Fibroblast of skin of right quadriceps (primary cell): ENCODE measurements at regions not wholly inside any gene's neighbourhood (a gene's known extent, or its start where the extent isn't known, plus 50 kb on each side); places are given as distances from the start of the nearest gene placed in this dataset.
"Not testable (repeated sequence)": the region's sequence is repeated elsewhere in the genome, so short reads cannot be mapped to it uniquely, and the experiment has no call there.

Experiments
- DNase-seq: peaks from one replicate; pipeline ENCODE4 v3.0.0-alpha.2; 2013

DNA sequence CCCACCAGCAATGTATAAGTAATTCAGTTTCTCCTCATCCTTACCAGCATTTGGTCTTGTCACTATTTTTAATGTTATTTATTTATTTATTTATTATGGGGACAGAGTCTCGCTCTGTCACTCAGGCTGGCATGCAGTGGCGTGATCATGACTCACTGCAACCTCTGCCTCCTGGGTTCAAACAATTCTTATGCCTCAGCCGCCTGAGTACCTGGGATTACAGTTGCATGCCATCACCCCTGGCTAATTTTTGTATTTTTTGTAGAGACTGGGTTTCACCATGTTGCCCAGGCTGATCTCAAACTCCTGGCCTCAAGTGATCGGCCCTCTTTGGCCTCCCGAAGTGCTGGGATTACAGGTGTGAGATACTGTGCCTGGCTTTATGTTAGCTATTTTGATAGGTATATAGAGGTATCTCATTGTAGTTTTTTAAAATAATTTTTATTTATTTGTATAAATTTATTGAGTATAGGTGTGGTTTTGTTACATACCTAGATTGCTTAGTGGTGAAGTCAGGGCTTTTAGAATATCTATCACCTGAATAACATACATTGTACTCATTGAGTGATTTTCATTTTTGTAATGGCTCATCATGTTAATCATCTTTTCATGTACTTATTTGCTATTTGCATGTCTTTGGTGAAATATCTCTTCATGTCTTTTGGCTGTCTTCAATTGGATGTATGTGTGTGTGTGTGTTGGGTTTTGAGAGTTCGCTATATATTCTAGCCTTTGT is 53.3 kb downstream of the TANC2 start:
- DNase-seq = no peak

DNA sequence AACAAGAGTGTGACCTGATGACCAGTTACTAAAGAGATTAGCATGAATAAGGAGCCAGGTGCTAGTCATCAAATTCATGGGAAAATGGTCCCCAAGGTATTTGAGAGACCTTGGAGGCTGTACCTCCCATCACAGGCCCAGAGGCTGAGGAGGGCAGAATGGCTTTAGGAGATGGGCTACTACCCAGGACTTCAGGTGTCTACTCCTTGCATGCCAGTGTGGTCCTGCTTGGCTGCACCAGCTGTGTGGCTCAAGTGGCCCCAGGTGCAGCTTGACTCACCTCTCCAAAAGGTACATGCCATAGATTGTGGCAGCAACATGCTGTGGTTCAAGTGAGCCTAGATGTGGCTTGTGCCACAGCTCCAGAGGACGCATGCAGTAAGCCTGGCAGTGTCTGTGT is 56.5 kb downstream of the TANC2 start:
- no peak for DNase-seq

DNA sequence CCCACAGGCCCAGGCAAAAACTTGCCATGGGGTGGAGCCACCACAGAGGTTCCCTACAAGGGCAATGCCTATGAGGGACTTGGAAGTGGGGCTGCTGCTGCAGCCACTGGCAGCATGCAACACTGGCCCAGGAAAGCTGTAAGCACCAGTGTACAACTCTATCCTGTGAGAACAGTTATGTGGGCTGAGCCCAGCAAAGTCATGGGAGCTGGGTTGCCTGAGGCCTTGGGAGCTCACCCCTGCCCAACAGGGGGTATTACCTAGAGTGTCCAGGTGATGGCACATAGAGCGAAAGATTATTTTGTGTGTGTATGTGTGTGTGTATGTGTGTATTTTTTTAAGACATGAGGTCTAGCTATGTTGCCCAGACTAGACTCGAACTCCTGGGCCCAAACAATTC is 57.0 kb downstream of the TANC2 start:
- no peak for DNase-seq

DNA sequence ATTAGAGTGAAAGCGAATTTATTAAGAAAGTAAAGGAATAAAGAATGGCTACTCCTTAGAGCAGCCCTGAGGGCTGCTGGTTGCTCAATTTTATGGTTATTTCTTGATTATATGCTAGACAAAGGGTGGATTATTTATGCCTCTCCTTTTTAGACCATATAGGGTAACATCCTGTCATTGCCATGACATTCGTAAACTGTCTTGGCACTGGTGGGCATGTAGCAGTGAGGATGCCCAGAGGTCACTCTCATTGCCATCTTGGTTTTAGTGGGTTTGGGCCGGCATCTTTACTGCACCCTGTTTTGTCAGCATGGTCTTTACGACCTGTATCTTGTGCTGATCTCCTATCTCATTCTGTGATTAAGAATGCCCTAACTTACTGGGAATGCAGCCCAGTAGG is 58.2 kb downstream of the TANC2 start:
- no peak for DNase-seq

DNA sequence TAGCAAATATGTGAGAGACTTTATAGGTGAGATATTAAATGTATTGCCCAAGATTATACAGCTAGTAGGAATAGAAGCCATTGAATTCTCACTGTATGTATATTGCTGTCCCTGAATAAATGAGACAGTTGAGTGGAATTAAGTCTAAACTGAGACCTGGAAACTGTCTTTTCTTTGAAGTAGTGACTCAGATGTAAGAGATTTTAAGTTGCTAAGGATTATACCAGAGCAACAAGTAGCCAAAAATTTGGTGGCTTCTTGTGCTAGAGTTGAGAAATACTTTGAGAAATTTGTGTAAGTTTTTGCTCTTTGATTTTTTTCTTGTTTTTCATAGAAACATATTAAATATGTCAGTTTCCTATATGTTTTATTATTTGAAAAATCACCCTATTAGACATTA is 58.7 kb downstream of the TANC2 start:
- DNase-seq = peak; percentile 48

DNA sequence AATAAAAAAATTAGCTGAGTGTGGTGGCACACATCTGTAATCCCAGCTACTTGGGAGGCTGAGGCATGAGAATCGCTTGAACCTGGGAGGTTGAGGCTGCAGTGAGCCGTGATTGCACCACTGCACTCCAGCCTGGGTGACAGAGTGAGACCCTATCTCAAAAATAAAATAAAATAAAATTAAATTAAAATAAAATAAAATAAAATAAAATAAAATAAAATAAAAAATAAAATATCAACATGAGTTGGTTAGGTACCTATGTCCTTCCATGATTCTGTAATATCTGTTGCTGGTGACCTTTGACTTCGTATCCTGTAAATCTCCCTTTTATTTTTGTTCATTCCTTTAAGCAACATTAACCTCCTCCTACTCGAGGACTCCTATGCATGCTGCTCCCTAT is 59.6 kb downstream of the TANC2 start:
- not testable (repeated sequence) for DNase-seq

DNA sequence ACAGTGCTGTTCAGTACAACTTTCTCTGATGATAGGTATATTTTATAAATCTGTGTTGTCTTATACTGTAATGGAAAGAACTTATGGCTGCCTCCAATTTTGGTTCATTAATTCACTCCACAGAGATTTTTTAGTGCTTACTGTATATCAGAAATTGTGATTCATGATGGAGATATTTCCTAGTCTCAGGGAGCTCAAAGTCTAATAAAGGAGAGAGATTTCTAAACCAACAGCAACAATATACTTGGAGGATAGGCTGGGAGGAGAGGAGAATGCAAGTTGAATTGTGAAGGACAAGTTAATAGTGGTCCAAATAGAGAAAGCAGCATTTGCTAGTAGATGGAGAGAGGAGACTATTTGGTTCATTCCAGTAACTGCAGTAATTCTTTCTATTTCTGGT is 63.5 kb downstream of the TANC2 start:
- DNase-seq = peak; percentile 82

DNA sequence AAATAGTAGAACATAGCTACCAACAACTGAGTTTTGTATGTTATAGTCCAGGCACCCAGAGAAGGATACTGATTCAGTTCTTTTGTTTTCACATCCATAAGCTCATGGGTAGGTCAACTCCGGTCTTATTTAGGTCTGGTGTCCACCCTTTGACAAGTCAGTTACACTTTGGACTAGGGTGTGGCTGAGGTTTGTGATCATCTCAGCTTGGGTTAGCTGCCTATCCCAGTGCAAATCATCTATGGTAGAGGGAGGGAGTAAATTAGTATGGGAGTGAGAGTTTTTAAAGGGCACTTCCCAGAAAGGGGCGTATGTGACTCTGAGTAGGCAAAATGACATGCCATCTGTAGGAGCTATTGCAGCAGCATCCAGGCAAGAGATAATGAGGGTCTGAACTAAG is 66.1 kb downstream of the TANC2 start:
- DNase-seq = no peak

DNA sequence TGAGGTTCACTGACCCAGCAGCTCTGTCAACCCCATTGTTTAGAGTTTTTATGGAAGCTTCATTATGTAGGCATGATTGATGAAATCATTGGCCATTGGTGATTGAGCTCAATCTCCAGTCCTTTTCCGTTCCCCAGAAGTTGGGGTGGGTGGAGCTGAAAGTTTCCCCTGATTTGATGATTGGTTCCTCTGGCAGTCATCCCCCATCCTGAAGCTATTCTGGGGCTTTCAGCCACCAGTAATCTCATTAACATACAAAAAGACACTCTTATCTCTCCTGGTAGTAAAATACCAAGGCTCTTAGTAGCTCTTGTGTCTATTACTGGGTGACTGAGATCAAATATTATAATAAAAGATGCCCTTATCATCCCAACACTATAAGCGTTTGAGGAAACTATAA is 67.1 kb downstream of the TANC2 start:
- no peak for DNase-seq

DNA sequence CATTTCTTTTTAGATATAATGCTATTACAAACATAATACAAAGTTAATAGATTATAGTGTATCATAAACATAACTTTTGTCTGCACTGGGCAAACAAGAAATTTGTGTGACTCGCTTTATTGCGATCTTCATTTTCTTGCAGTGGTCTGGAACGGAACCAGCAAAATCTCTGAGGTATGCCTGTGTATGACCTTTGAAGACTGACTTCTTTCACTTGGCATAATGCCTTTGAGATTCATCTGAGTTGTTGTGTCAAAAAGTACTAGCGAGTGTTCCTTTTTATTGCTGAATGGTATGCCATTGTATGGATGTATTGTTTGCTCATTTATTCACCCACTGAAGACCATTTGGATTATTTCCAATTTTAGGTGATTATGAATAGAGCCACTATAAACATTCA is 69.2 kb downstream of the TANC2 start:
- DNase-seq = peak; percentile 89

DNA sequence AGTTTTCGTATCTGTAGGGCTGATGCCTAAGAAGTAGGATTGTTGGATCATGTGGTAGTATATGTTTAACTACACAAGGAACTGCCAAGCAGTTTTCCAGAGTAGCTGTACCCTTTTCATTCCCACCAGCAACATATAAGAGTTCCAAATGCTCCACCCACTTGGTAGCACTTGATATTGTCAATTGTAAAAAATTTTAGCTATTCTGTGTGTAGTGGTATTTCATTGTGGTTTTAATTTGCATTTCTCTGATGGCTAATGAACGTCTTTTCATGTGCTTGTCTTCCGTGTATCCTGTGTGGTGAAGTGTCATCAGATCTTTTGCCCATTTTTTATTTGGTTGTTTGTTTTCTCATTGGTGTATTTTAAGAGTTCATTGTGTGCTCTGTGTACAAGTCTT is 69.7 kb downstream of the TANC2 start:
- peak; percentile 57 for DNase-seq

DNA sequence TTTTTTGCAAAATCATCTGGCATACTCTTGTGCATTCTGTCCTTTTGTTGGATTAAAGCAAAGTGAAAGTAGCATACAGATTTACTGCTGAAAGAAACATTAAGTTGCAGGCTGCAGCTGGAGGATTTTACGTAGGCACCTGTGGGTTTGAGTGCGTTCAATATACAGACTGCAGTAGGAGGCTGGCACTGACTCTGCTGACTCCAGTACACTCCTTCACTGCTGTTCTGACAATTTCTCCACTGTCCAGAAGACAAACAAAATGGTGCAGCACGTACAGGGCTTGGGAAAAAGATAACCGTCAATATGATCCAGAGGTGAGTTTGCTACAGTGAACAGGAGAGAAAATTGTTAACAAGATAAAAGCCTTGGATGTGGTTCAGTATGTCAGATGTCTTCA is 73.3 kb downstream of the TANC2 start:
- no peak for DNase-seq

DNA sequence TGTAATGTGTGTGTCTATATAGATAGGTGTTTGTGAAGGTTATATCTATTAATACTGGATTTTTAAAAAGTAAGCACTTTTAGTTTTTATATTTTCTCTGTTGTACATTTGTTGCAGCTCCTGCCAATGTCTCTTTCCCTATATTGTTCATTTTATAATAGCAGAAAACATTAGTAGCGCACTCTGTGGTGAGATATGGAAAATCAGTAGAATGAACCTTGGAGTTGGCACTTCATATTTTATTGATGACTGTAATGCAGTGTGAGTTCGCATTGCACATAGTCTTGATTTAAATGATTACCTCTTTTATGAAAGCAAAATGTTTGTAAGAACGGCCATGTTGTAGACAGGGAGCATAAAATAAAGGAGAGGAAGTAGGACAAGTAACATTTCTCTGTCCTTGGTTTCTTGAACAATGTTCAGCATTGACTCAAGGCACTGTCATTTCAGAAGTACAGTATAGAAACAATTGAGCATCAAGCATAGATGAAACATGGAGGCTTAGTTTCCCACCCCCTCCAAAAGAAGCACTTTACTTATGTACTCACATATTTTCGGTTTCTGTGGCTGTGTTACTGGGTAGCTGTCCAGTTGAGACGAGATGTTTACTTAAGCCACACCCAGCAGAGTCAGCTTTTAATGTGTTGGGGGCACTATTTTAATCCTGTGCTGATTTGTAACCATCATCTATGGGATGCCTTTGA is 74.0 kb downstream of the TANC2 start:
- peak; percentile 54 for DNase-seq

DNA sequence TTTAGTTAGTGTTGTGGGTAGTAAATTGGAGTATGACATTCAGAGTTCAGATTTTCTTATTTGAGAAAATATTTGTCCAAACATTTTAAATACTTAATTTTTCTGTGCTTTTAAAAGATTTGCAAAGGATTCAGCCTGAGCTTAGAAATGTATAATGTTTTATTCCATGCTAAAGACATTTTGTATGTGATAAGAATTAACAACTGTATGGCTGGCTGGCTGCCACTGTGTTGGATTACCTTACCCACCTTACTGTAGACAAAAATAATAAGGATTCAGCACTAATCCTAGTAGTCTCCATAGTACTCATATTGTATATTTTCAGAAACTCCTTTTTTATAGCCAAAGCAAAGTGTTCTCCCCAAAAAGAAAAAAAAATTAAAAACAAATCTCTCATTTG is 74.8 kb downstream of the TANC2 start:
- no peak for DNase-seq

DNA sequence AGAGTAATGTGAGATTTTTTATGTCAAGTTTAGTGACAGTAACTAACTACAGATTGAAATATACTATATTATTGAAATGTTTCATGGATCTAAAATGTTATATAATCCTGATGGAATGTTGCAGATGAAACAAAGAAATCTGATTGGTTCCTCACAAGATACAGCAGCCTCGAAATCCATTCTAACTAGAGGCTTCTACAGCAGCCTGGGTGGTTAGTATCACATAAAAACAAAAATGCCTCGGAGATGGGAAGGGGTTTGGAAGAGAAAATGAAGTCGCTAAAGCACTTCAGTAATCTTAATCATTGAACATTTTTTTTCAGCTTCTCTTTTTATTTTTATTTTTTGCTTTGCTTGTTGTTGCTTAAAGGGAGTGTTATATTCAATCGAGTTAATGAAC is 75.2 kb downstream of the TANC2 start:
- DNase-seq = peak; percentile 11

DNA sequence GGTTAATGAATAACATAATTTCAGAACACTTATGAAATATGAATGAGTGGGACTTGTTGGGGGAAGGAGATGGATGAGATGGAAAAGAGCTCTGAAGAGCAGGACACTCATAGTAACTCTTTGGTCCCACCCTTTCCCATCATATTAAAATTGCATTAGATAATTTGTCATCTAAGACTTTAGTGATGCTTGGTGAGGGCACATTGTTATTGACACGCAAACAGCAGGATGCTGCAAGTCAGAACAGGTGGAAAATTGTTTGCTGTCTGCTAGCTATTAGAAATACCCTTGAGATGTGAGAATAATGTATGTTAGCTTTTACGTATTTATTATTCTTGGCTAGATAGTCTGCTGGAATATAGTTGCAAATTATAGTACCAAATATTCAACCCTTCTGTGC is 75.7 kb downstream of the TANC2 start:
- DNase-seq = no peak

DNA sequence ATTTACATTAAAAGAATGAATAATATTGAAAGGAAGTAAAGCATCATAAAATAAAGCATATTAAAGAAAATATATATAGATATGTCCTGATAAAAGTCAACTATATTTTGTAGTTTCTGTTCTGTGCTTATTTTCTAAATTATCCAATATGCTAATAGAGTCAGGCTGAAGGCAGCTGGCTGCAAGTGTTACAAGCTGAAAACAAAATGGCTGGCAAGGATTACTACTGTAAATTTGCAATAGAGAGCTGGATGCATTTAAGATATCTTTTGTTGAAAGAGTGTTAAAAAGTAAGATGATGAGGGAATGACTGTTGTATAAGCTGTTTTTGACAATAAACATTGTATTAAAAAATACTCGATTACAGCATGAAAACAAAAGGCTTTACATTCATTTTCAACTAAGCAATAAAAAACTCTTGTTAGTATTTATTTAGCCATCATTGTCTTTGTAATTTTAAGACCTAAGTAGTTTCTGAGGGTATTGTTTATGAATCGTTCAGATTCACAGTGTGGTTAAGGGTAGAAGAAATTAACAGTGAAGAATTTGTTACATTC is 76.3 kb downstream of the TANC2 start:
- peak; percentile 10 for DNase-seq

DNA sequence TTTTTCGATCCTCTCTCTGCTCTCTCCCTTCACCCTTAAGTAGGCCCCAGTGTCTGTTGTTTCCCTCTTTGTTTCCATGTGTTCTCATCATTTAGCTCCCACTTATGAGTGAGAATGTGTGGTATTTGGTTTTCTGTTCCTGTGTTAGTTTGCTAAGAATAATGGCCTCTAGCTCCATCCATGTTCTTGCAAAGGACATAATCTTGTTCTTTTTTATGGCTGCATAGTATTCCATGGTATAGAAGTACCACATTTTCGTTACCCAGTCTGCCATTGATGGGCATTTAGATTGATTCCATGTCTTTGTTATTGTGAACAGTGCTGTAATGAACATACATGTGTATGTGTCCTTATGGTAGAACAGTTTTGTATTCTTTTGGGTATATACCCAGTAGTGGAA is 91.5 kb downstream of the TANC2 start:
- DNase-seq = not testable (repeated sequence)

DNA sequence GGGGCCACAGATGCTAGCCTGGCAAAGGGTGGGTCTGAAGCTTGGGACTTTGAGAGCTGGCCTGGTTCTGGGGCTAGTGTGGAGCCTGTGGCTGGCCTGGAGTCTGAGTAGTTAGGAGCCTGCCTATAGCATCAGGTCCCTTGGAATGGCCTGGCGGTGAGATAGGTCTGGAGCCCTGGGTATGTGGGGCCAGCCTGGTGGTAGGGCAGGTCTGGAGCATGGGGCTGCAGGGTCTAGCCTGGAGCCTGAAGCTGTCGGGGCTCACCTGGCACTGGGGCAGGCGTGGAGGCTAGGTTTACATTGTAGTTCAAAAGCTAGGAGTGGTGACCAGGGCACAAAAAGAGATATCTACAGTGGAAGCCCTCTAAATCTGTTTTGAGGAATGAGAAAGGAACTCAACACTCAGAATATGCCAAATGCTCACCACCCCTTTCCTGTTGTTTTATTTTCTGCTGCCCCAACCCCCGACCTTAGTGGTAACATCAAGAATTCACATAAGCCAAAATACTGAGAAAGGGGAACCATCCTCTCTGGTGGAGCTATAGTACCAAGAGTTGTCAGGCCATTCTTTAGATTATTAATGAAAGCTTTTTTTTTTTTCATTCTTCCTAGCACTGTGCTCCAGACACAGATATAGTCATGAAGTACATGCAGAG is 100.3 kb downstream of the TANC2 start:
- no peak for DNase-seq

DNA sequence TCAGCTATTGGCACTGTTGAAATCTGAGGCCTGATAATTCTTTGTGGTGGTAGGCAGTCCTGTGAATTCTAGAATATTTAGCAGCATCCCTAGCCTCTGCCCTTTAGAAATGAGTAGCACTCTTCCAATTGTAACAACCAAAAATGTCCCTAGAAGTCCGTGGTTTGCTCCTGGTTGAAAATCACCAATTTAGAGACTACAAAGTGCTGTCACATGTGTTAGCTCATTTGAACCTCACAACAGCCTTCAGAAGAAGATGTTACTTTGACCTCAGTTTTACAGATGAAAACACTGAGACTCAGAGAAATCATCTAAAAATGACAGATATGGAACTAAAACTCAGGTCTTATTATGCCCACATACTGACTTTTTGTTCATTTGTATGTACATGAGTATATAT is 103.2 kb downstream of the TANC2 start:
- no peak for DNase-seq

DNA sequence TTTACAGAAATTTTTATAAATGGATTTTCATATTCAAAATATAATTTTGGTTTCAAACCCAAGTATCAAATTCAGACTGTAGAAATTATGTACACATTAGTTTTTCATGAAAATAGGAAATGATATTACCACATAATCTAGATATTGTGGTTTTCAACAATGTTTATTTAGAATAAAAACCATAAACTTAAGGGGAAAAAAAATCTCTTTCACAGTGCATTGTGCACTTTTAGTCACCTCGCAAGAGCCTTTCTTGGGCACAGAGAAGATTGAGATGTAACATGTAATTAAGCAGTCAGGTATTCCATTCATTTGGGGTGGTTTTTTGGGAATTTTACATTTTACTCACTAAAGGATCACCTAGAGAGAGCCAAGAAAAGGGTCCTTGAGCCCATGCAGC is 104.0 kb downstream of the TANC2 start:
- DNase-seq = no peak

DNA sequence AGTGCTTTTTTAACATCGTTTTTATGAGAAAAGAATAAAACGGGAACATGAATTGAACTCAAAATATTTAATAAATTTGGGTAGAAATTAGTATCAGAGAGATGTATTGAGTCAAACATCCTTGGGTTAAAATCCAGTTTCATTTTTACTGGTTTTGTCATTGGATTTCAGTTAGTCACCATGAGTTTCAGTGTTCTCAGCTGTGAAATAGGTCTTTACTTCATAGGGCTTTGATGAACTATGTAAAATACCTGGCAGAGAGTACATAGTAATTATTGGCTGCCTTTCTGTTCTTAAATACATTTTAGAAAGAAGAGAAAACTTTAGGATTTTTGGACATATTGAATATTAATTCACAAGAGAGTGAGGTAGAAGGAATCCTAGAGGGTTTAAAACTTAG is 105.8 kb downstream of the TANC2 start:
- no peak for DNase-seq

DNA sequence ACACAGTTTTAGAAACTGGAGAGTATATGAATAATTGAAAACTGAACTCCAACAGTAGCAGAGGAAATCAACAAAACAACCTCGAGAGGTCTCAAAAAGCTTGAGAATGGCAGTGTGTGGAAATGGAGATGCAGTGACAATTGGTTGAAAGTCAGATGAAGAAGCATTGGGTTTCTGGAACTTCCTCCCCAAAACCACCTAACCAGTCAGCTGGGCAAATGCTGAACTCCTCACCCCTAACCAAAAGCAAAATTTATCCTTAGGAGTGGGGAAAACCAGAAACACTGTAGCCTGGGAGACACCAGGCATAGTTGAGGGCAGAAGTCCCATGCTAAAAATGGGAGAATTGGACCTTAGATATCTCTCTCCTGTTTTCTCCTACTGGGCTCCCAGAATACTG is 109.9 kb downstream of the TANC2 start:
- DNase-seq = no peak

DNA sequence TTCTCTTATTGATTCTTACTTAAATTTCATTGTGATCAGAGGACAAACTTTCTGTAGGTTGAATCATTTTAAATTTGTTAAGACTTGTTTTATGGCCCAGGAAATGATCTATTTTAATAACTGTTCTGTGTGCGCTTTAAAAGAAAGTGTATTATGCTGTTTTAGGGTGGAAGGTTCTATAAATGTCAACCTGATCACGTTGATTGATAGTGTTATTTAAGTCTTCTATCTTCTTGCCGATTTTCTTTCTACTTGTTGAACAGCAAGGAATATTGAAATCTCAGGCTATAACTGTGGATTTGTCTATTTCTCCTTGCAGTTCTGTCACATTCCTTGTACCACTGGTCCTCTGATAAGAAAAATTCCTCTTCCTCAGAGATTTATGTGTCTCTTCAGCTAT is 112.7 kb downstream of the TANC2 start:
- no peak for DNase-seq
